GM12864 (cell line): ENCODE measurements at regions not wholly inside any gene's neighbourhood (a gene's known extent, or its start where the extent isn't known, plus 50 kb on each side); places are given as distances from the start of the nearest gene placed in this dataset.

Experiments
- DNase-seq: peaks from one replicate; pipeline ENCODE4 v3.0.0-alpha.2; 2011; ENCODE audit warnings: low read depth
- H3K4me3 ChIP-seq: 2 replicates; pipeline ENCODE4 v1.5.1; 2011; ENCODE audit warnings: mild to moderate bottlenecking, low read depth, low read length, control low read depth
- CTCF ChIP-seq: IDR thresholded peaks from 2 replicates; pipeline ENCODE4 v1.5.1; 2011; ENCODE audit warnings: low read depth, mild to moderate bottlenecking, moderate library complexity, low read length, control low read depth, inconsistent platforms; ENCODE audit errors: missing control alignments

- no peak overlapping the region for H3K4me3 ChIP-seq
- no peak for TF ChIP-seq CTCF
- DNase-seq = no peak
These were observed 122.0 kb downstream of the C16orf95 start for GRCh38 chr16:87195161-87195560.

GRCh38 chr16:87196231-87196630 is 121.0 kb downstream of the C16orf95 start:
- no peak overlapping the region for H3K4me3 ChIP-seq
- no peak for TF ChIP-seq CTCF
- no peak for DNase-seq

GRCh38 chr16:87196661-87197060 is 120.5 kb downstream of the C16orf95 start:
- no peak for TF ChIP-seq CTCF
- no peak overlapping the region for H3K4me3 ChIP-seq
- DNase-seq = no peak

GRCh38 chr16:87198328-87198832 is 118.8 kb downstream of the C16orf95 start:
- no peak for TF ChIP-seq CTCF
- DNase-seq = no peak
- no peak overlapping the region for H3K4me3 ChIP-seq

GRCh38 chr16:87198881-87199280 is 118.3 kb downstream of the C16orf95 start:
- no peak overlapping the region for H3K4me3 ChIP-seq
- no peak for DNase-seq
- TF ChIP-seq CTCF = no peak

- no peak for DNase-seq
- H3K4me3 ChIP-seq = no peak overlapping the region
- TF ChIP-seq CTCF = no peak
These were observed 117.8 kb downstream of the C16orf95 start for GRCh38 chr16:87199379-87199778.

- no peak for TF ChIP-seq CTCF
- DNase-seq = no peak
- no peak overlapping the region for H3K4me3 ChIP-seq
These were observed 117.3 kb downstream of the C16orf95 start for GRCh38 chr16:87199901-87200300.
